H7 (cell line): ENCODE measurements at regions not wholly inside any gene's neighbourhood (a gene's known extent, or its start where the extent isn't known, plus 50 kb on each side); places are given as distances from the start of the nearest gene placed in this dataset.
"Not testable (repeated sequence)": the region's sequence is repeated elsewhere in the genome, so short reads cannot be mapped to it uniquely, and the experiment has no call there.

ENCODE experiments used
- DNase-seq: peaks from one replicate; pipeline ENCODE4 v3.0.0; 2012
- H3K27me3 ChIP-seq: 2 replicates; pipeline ENCODE4 v1.6.0; 2011; ENCODE audit warnings: mild to moderate bottlenecking, low read length; ENCODE audit not compliant: control insufficient read depth, insufficient read depth
- H3K36me3 ChIP-seq: replicated peaks from 2 replicates; pipeline ENCODE4 v1.5.1; 2011; ENCODE audit warnings: low read length; ENCODE audit not compliant: control insufficient read depth, insufficient read depth
- H3K4me3 ChIP-seq: 2 replicates; pipeline ENCODE4 v1.5.1; 2011; ENCODE audit warnings: low read depth, mild to moderate bottlenecking, control low read depth, low read length, moderate library complexity; ENCODE audit not compliant: insufficient read depth

- no peak for DNase-seq
- no peaks in the 10 kb centered on the region for H3K36me3 ChIP-seq
- H3K4me3 ChIP-seq, result no peak overlapping the region
- H3K27me3 ChIP-seq, result no peaks in the 10 kb centered on the region
Observed at GRCh38 chr6:150775415-150776203, 89.9 kb upstream of the MTHFD1L start.

- H3K4me3 ChIP-seq, result no peak overlapping the region
- no peaks in the 10 kb centered on the region for H3K27me3 ChIP-seq
- H3K36me3 ChIP-seq, result no peaks in the 10 kb centered on the region
- DNase-seq, result no peak
Observed at GRCh38 chr6:150777736-150778135, 87.8 kb upstream of the MTHFD1L start.

GRCh38 chr6:150783813-150784212 is 81.7 kb upstream of the MTHFD1L start:
- Histone ChIP-seq H3K27me3 (no peaks in the 10 kb centered on the region), H3K36me3 (no peaks in the 10 kb centered on the region), H3K4me3 (no peak overlapping the region)
- no peak for DNase-seq

- no peak overlapping the region for H3K4me3 ChIP-seq
- H3K36me3 ChIP-seq, result no peaks in the 10 kb centered on the region
- no peaks in the 10 kb centered on the region for H3K27me3 ChIP-seq
- no peak for DNase-seq
Observed at GRCh38 chr6:150787429-150787828, 78.1 kb upstream of the MTHFD1L start.

GRCh38 chr6:150788089-150788488 is 77.4 kb upstream of the MTHFD1L start:
- Histone ChIP-seq H3K36me3 (no peaks in the 10 kb centered on the region), H3K27me3 (no peaks in the 10 kb centered on the region), H3K4me3 (no peak overlapping the region)
- DNase-seq, result no peak

- not testable (repeated sequence) for H3K4me3 ChIP-seq, H3K36me3 ChIP-seq, DNase-seq, H3K27me3 ChIP-seq
Observed at GRCh38 chr6:150789906-150790305, 75.6 kb upstream of the MTHFD1L start.

GRCh38 chr6:150791717-150792116 is 73.8 kb upstream of the MTHFD1L start:
- Histone ChIP-seq H3K4me3 (no peak overlapping the region), H3K36me3 (no peaks in the 10 kb centered on the region), H3K27me3 (no peaks in the 10 kb centered on the region)
- DNase-seq, result no peak

- no peaks in the 10 kb centered on the region for H3K27me3 ChIP-seq
- H3K4me3 ChIP-seq, result no peak overlapping the region
- H3K36me3 ChIP-seq, result no peaks in the 10 kb centered on the region
- no peak for DNase-seq
Observed at GRCh38 chr6:150797949-150798348, 67.6 kb upstream of the MTHFD1L start.

- no peaks in the 10 kb centered on the region for H3K36me3 ChIP-seq
- H3K27me3 ChIP-seq, result no peaks in the 10 kb centered on the region
- DNase-seq, result no peak
- no peak overlapping the region for H3K4me3 ChIP-seq
Observed at GRCh38 chr6:150799276-150799805, 66.2 kb upstream of the MTHFD1L start.

- DNase-seq, result no peak
- H3K27me3 ChIP-seq, result no peaks in the 10 kb centered on the region
- no peak overlapping the region for H3K4me3 ChIP-seq
- no peaks in the 10 kb centered on the region for H3K36me3 ChIP-seq
Observed at GRCh38 chr6:150800674-150801314, 64.7 kb upstream of the MTHFD1L start.

- no peak overlapping the region for H3K4me3 ChIP-seq
- no peak for DNase-seq
- no peaks in the 10 kb centered on the region for H3K27me3 ChIP-seq
Observed at GRCh38 chr6:150806790-150807189, 58.7 kb upstream of the MTHFD1L start.

GRCh38 chr6:150813319-150813992 is 52.0 kb upstream of the MTHFD1L start:
- Histone ChIP-seq H3K36me3 (no peaks in the 10 kb centered on the region), H3K27me3 (no peaks in the 10 kb centered on the region), H3K4me3 (no peak overlapping the region)
- DNase-seq, result no peak

More at GRCh38 chr6:150806790-150807189, 58.7 kb upstream of the MTHFD1L start:
- no peaks in the 10 kb centered on the region for H3K36me3 ChIP-seq

- H3K4me3 ChIP-seq, result no peak overlapping the region
- H3K36me3 ChIP-seq, result no peaks in the 10 kb centered on the region
- no peak for DNase-seq
- no peaks in the 10 kb centered on the region for H3K27me3 ChIP-seq
Observed at GRCh38 chr6:150813993-150814359, 51.5 kb upstream of the MTHFD1L start.
